Urinary bladder (tissue), 3 donors: ENCODE measurements at regions not wholly inside any gene's neighbourhood (a gene's known extent, or its start where the extent isn't known, plus 50 kb on each side); places are given as distances from the start of the nearest gene placed in this dataset.

Source experiments
- DNase-seq: peaks from one replicate; pipeline ENCODE4 v3.0.0-alpha.2; 2015; ENCODE audit errors: extremely low spot score
- H3K27ac ChIP-seq: one replicate; pipeline ENCODE4 v1.5.1; 2013; ENCODE audit warnings: low read depth, mild to moderate bottlenecking, moderate library complexity
- H3K36me3 ChIP-seq: one replicate; pipeline ENCODE4 v1.6.1; 2013; ENCODE audit warnings: mild to moderate bottlenecking, moderate library complexity; ENCODE audit not compliant: insufficient read depth
- H3K4me1 ChIP-seq: one replicate; pipeline ENCODE4 v1.6.1; 2013; ENCODE audit warnings: mild to moderate bottlenecking, moderate library complexity; ENCODE audit not compliant: insufficient read depth
- H3K4me3 ChIP-seq: one replicate; pipeline ENCODE4 v1.5.1; 2013; ENCODE audit warnings: low read depth, low read length
- WGBS: extraction: QIAGEN DNeasy Blood & Tissue Kit; methylation state at CpG from one replicate; pipeline ENCODE4 v1.1.7; 2013; 5-methylcytosine and 5-hydroxymethylcytosine counted together
- donor health status: healthy with polysubstance abuse.
- donor health status: healthy.

GRCh38 chr5:106909716-106910115 is 761.0 kb downstream of the EFNA5 start:
- Histone ChIP-seq H3K4me3 (no peak overlapping the region), H3K36me3 (no peaks in the 10 kb centered on the region), H3K27ac (no peak overlapping the region), H3K4me1 (no peaks in the 10 kb centered on the region)
- WGBS = 94% methylated on average over 1 of the region's 1 CpG
- DNase-seq = no peak

- Histone ChIP-seq H3K27ac (no peak overlapping the region), H3K4me1 (no peaks in the 10 kb centered on the region), H3K4me3 (no peak overlapping the region), H3K36me3 (no peaks in the 10 kb centered on the region)
- no peak for DNase-seq
Measured at GRCh38 chr5:106907979-106908378, 762.8 kb downstream of the EFNA5 start.

- H3K4me3 ChIP-seq = no peak overlapping the region
- 90% methylated on average over 2 of the region's 2 CpGs for WGBS
- H3K4me1 ChIP-seq = no peaks in the 10 kb centered on the region
- H3K27ac ChIP-seq = no peak overlapping the region
- no peak for DNase-seq
- H3K36me3 ChIP-seq = no peaks in the 10 kb centered on the region
Measured at GRCh38 chr5:106906199-106906598, 764.5 kb downstream of the EFNA5 start.

GRCh38 chr5:106894964-106895363 is 775.8 kb downstream of the EFNA5 start:
- H3K4me3 ChIP-seq = no peak overlapping the region
- H3K4me1 ChIP-seq = no peaks in the 10 kb centered on the region
- no peak overlapping the region for H3K27ac ChIP-seq
- no peak for DNase-seq
- H3K36me3 ChIP-seq = no peaks in the 10 kb centered on the region
- WGBS = 79% methylated on average over 2 of the region's 2 CpGs

GRCh38 chr5:106882035-106882434 is 788.7 kb downstream of the EFNA5 start:
- no peak overlapping the region for H3K4me3 ChIP-seq
- DNase-seq = no peak
- H3K4me1 ChIP-seq = no peaks in the 10 kb centered on the region
- no peaks in the 10 kb centered on the region for H3K36me3 ChIP-seq
- no peak overlapping the region for H3K27ac ChIP-seq

GRCh38 chr5:106880656-106881055 is 790.1 kb downstream of the EFNA5 start:
- DNase-seq = no peak
- Histone ChIP-seq H3K4me3 (no peak overlapping the region), H3K4me1 (no peaks in the 10 kb centered on the region), H3K27ac (no peak overlapping the region), H3K36me3 (no peaks in the 10 kb centered on the region)
- 89% methylated on average over 2 of the region's 2 CpGs for WGBS

- Histone ChIP-seq H3K27ac (no peak overlapping the region), H3K4me1 (no peaks in the 10 kb centered on the region), H3K36me3 (no peaks in the 10 kb centered on the region), H3K4me3 (no peak overlapping the region)
- DNase-seq = no peak
- 75% methylated on average over 3 of the region's 3 CpGs for WGBS
Measured at GRCh38 chr5:106877881-106878280, 792.9 kb downstream of the EFNA5 start.

- no peak overlapping the region for H3K4me3 ChIP-seq
- WGBS = 95% methylated on average over 7 of the region's 7 CpGs
- no peak overlapping the region for H3K27ac ChIP-seq
- H3K4me1 ChIP-seq = no peaks in the 10 kb centered on the region
- no peak for DNase-seq
- no peaks in the 10 kb centered on the region for H3K36me3 ChIP-seq
Measured at GRCh38 chr5:106876665-106877194, 794.0 kb downstream of the EFNA5 start.

- Histone ChIP-seq H3K36me3 (no peaks in the 10 kb centered on the region), H3K4me3 (no peak overlapping the region), H3K27ac (no peak overlapping the region), H3K4me1 (no peaks in the 10 kb centered on the region)
- DNase-seq = no peak
- 97% methylated on average over 6 of the region's 6 CpGs for WGBS
Measured at GRCh38 chr5:106876298-106876622, 794.5 kb downstream of the EFNA5 start.

- 89% methylated on average over 21 of the region's 21 CpGs for WGBS
Measured at GRCh38 chr5:106875591-106876297, 795.0 kb downstream of the EFNA5 start.

GRCh38 chr5:106874974-106875373 is 795.8 kb downstream of the EFNA5 start:
- WGBS = 92% methylated on average over 9 of the region's 9 CpGs

More at GRCh38 chr5:106875591-106876297, 795.0 kb downstream of the EFNA5 start:
- no peaks in the 10 kb centered on the region for H3K4me1 ChIP-seq
- no peak for DNase-seq
- H3K4me3 ChIP-seq = no peak overlapping the region
- H3K27ac ChIP-seq = no peak overlapping the region
- H3K36me3 ChIP-seq = no peaks in the 10 kb centered on the region

GRCh38 chr5:106874531-106874930 is 796.2 kb downstream of the EFNA5 start:
- no peak for DNase-seq
- 96% methylated on average over 7 of the region's 7 CpGs for WGBS
- Histone ChIP-seq H3K4me1 (no peaks in the 10 kb centered on the region), H3K27ac (no peak overlapping the region), H3K4me3 (no peak overlapping the region), H3K36me3 (no peaks in the 10 kb centered on the region)

More at GRCh38 chr5:106874974-106875373, 795.8 kb downstream of the EFNA5 start:
- no peaks in the 10 kb centered on the region for H3K36me3 ChIP-seq
- no peak overlapping the region for H3K4me3 ChIP-seq
- no peak for DNase-seq
- H3K4me1 ChIP-seq = no peaks in the 10 kb centered on the region
- H3K27ac ChIP-seq = no peak overlapping the region

- Histone ChIP-seq H3K4me3 (no peak overlapping the region), H3K27ac (no peak overlapping the region), H3K4me1 (no peaks in the 10 kb centered on the region), H3K36me3 (no peaks in the 10 kb centered on the region)
- no peak for DNase-seq
- 81% methylated on average over 12 of the region's 12 CpGs for WGBS
Measured at GRCh38 chr5:106873568-106873967, 797.2 kb downstream of the EFNA5 start.

GRCh38 chr5:106865279-106865678 is 805.5 kb downstream of the EFNA5 start:
- Histone ChIP-seq H3K36me3 (no peaks in the 10 kb centered on the region), H3K4me1 (peaks cover 1% of the 10 kb centered on the region), H3K4me3 (no peak overlapping the region), H3K27ac (no peak overlapping the region)
- WGBS = 91% methylated on average over 5 of the region's 5 CpGs
- no peak for DNase-seq
